Ascending aorta (tissue), 2 donors: ENCODE measurements at regions not wholly inside any gene's neighbourhood (a gene's known extent, or its start where the extent isn't known, plus 50 kb on each side); places are given as distances from the start of the nearest gene placed in this dataset.
"Not testable (repeated sequence)": the region's sequence is repeated elsewhere in the genome, so short reads cannot be mapped to it uniquely, and the experiment has no call there.

Experiments
- DNase-seq, 2 donors: peaks; one replicate each; pipeline ENCODE4 v3.0.0-alpha.2; 2019; ENCODE audit warnings: low spot score in 2 of 2
- H3K27ac ChIP-seq, 2 donors: fragments of 200-600 bp; sonication (generic); one replicate each; pipeline ENCODE4 v1.5.1; 2016 to 2017; ENCODE audit warnings: mild to moderate bottlenecking in 1 of 2
- H3K27me3 ChIP-seq: fragments of 200-600 bp; sonication (generic); one replicate; pipeline ENCODE4 v1.5.1; 2017
- H3K36me3 ChIP-seq, 2 donors: fragments of 200-600 bp; sonication (generic); one replicate each; pipeline ENCODE4 v1.5.1; 2016
- H3K4me1 ChIP-seq, 2 donors: fragments of 200-600 bp; sonication (generic); one replicate each; pipeline ENCODE4 v1.5.1; 2016 to 2017; ENCODE audit warnings: mild to moderate bottlenecking in 1 of 2
- H3K4me3 ChIP-seq, 2 donors: fragments of 200-600 bp; sonication (generic); one replicate each; pipeline ENCODE4 v1.5.1; 2016 to 2017; ENCODE audit warnings: mild to moderate bottlenecking in 1 of 2
- H3K9me3 ChIP-seq, 2 donors: fragments of 200-600 bp; sonication (generic); one replicate each; pipeline ENCODE4 v1.5.1; 2016
- CTCF ChIP-seq, 3 experiments: fragments of 200-600 bp in 2 of 3; fragments of 450-650 bp in 1 of 3; sonication (generic) in 2 of 3; IDR thresholded peaks; one replicate each; pipeline ENCODE4 v1.5.1; 2016 to 2019; ENCODE audit warnings: antibody characterized with exemption in 3 of 3, mild to moderate bottlenecking in 1 of 3, moderate library complexity in 1 of 3
- intact Hi-C: fragments of 100-400 bp; cut with DNase I; formaldehyde crosslinking; loops from one replicate; pipeline ENCODE4 v1.15.1; 2023

- Histone ChIP-seq H3K27me3 (no peaks in the 10 kb centered on the region), H3K9me3 (no peaks in the 10 kb centered on the region), H3K36me3 (no peaks in the 10 kb centered on the region), H3K27ac (no peak overlapping the region), H3K4me1 (no peaks in the 10 kb centered on the region), H3K4me3 (no peak overlapping the region)
- no peak for TF ChIP-seq CTCF (IDR thresholded peaks at IDR 0.05)
- DNase-seq, result no peak
- intact Hi-C loops, result no loop called here
Observed at GRCh38 chr1:189633658-189634057, 844.0 kb downstream of the BRINP3 start.

- no peaks in the 10 kb centered on the region for H3K4me1 ChIP-seq
- H3K27ac ChIP-seq, result no peak overlapping the region
- intact Hi-C loops, result no loop called here
- H3K4me3 ChIP-seq, result no peak overlapping the region
- no peaks in the 10 kb centered on the region for H3K9me3 ChIP-seq
- no peak for TF ChIP-seq CTCF (IDR thresholded peaks at IDR 0.05)
- DNase-seq, result no peak
- H3K27me3 ChIP-seq, result no peaks in the 10 kb centered on the region
- no peaks in the 10 kb centered on the region for H3K36me3 ChIP-seq
Observed at GRCh38 chr1:189637041-189637440, 840.6 kb downstream of the BRINP3 start.

DNA sequence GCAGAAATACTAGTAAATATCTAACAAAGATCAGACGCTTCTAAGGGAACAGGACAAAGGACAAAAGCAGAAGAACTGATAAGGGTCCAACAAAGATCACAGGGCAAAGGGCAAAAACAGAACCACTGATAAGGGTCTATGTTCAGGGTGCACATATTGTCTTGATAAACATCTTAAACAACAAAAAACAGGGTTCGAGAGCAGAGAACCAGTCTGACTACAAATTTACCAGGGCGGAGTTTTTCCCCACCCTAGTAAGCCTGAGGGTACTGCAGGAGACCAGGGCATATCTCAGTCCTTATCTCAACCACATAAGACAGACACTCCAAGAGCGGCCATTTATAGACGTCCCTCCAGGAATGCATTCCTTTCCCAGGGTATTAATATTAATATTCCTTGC is 833.5 kb downstream of the BRINP3 start:
- H3K4me1 ChIP-seq, H3K9me3 ChIP-seq, H3K27me3 ChIP-seq, DNase-seq, H3K4me3 ChIP-seq, H3K27ac ChIP-seq, H3K36me3 ChIP-seq, intact Hi-C loops: not testable (repeated sequence)

- no peak for TF ChIP-seq CTCF (IDR thresholded peaks at IDR 0.05)
Observed at GRCh38 chr1:189644970-189645369, 832.7 kb downstream of the BRINP3 start.

DNA sequence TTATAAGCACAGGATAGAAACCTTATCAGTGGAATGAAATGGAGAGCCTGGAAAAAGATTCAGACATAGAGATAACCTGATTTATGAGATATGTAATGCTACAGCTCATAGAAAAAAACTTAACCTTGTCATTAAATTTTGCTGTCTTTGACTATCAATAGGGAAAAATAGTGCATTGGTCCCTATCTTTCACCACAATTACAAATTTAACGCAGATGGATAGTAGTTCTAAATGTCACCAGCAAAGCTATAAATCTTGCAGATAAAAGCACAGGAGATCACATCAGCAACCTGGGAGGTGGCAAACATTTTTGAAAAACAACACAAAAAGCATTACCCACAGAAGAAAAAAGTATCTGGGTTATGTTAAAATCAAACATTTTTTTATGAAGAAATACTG is 831.6 kb downstream of the BRINP3 start:
- DNase-seq, result no peak
- Histone ChIP-seq H3K9me3 (no peaks in the 10 kb centered on the region), H3K4me3 (no peak overlapping the region), H3K27ac (no peak overlapping the region), H3K4me1 (no peaks in the 10 kb centered on the region), H3K27me3 (no peaks in the 10 kb centered on the region), H3K36me3 (no peaks in the 10 kb centered on the region)
- no peak for TF ChIP-seq CTCF (IDR thresholded peaks at IDR 0.05)
- intact Hi-C loops, result no loop called here

More at GRCh38 chr1:189644970-189645369, 832.7 kb downstream of the BRINP3 start:
- Histone ChIP-seq H3K4me3 (no peak overlapping the region), H3K9me3 (no peaks in the 10 kb centered on the region), H3K4me1 (no peaks in the 10 kb centered on the region), H3K27ac (no peak overlapping the region), H3K27me3 (no peaks in the 10 kb centered on the region), H3K36me3 (no peaks in the 10 kb centered on the region)
- intact Hi-C loops, result no loop called here
- DNase-seq, result no peak

DNA sequence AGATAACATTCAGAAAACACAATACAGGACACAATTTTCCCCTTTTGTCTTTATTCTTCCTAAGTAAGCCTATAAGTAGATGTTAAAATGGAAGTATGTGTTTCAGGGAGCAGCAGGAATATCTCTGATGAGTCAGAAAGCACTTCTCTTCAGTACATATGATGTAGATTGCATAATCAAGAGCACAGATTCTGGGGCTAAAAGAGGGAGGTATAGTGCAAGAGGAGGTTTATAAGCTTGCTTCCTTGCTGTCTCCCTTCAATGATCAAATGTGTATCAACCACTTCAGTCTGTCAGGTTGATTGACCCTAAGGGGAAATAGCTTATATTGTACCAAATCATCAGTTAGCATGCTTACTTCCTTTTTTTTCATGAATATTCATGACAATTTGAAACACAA is 822.8 kb downstream of the BRINP3 start:
- H3K4me1 ChIP-seq, result no peaks in the 10 kb centered on the region
- intact Hi-C loops, result no loop called here
- H3K4me3 ChIP-seq, result no peak overlapping the region
- no peaks in the 10 kb centered on the region for H3K27me3 ChIP-seq
- TF ChIP-seq CTCF (IDR thresholded peaks at IDR 0.05), result no peak
- no peak for DNase-seq
- H3K27ac ChIP-seq, result no peak overlapping the region
- H3K36me3 ChIP-seq, result no peaks in the 10 kb centered on the region
- no peaks in the 10 kb centered on the region for H3K9me3 ChIP-seq
